ENCODE measurements at regions not wholly inside any gene's neighbourhood (a gene's known extent, or its start where the extent isn't known, plus 50 kb on each side); places are given as distances from the start of the nearest gene placed in this dataset.

DNA sequence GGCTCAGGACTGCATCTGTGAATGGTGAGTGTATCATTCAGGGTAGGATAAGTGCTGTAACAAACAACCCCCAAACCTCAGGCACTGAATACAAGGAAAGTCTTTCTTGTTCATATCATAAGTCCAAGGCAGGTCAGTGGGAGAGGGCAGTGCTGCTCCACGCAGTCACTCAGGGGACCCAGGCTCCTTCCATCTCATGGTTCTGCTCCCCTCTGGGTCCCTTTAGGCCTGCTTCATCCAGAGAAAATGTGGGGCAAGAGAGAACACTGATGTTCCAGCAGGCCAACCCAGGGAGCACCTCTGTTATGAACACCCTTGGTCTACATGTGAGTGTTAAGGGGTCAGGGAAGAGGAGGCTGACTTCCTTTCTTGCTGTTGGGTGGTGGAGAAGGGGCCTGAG, 187.8 kb downstream of the CHST1 start:
- Histone ChIP-seq H3K4me3 (ENCODE audit: low read depth in 2 of 2, low read length in 2 of 2) (no peak overlapping the region), H3K27me3 (ENCODE audit: control insufficient read depth, insufficient read depth, low read length) (peaks cover 14% of the 10 kb centered on the region), H3K36me3 (ENCODE audit: control insufficient read depth, insufficient read depth, low read length) (no peaks in the 10 kb centered on the region), H3K4me1 (ENCODE audit: control insufficient read depth, insufficient read depth, low read length) (no peaks in the 10 kb centered on the region), H3K27ac (ENCODE audit: low read length) (no peak overlapping the region), H3K9me3 (ENCODE audit: control insufficient read depth, insufficient read depth, low read depth, low read length) (no peaks in the 10 kb centered on the region)
- in situ Hi-C loops (cut with HindIII; ENCODE audit: low pct_unique_long_range_greater_than_20kb, low sequenced_read_pairs) = no loop called here
- ATAC-seq = no peak
- TF ChIP-seq, protein P1, sequence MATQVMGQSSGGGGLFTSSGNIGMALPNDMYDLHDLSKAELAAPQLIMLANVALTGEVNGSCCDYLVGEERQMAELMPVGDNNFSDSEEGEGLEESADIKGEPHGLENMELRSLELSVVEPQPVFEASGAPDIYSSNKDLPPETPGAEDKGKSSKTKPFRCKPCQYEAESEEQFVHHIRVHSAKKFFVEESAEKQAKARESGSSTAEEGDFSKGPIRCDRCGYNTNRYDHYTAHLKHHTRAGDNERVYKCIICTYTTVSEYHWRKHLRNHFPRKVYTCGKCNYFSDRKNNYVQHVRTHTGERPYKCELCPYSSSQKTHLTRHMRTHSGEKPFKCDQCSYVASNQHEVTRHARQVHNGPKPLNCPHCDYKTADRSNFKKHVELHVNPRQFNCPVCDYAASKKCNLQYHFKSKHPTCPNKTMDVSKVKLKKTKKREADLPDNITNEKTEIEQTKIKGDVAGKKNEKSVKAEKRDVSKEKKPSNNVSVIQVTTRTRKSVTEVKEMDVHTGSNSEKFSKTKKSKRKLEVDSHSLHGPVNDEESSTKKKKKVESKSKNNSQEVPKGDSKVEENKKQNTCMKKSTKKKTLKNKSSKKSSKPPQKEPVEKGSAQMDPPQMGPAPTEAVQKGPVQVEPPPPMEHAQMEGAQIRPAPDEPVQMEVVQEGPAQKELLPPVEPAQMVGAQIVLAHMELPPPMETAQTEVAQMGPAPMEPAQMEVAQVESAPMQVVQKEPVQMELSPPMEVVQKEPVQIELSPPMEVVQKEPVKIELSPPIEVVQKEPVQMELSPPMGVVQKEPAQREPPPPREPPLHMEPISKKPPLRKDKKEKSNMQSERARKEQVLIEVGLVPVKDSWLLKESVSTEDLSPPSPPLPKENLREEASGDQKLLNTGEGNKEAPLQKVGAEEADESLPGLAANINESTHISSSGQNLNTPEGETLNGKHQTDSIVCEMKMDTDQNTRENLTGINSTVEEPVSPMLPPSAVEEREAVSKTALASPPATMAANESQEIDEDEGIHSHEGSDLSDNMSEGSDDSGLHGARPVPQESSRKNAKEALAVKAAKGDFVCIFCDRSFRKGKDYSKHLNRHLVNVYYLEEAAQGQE (IDR thresholded peaks at IDR 0.05; ENCODE audit: insufficient read depth in 1 of 2, low read depth in 2 of 2, low read length in 1 of 2) = no peak
- TF ChIP-seq, protein P2, sequence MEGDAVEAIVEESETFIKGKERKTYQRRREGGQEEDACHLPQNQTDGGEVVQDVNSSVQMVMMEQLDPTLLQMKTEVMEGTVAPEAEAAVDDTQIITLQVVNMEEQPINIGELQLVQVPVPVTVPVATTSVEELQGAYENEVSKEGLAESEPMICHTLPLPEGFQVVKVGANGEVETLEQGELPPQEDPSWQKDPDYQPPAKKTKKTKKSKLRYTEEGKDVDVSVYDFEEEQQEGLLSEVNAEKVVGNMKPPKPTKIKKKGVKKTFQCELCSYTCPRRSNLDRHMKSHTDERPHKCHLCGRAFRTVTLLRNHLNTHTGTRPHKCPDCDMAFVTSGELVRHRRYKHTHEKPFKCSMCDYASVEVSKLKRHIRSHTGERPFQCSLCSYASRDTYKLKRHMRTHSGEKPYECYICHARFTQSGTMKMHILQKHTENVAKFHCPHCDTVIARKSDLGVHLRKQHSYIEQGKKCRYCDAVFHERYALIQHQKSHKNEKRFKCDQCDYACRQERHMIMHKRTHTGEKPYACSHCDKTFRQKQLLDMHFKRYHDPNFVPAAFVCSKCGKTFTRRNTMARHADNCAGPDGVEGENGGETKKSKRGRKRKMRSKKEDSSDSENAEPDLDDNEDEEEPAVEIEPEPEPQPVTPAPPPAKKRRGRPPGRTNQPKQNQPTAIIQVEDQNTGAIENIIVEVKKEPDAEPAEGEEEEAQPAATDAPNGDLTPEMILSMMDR (IDR thresholded peaks at IDR 0.05) = no peak
- TF ChIP-seq POLR2AphosphoS5 (IDR thresholded peaks at IDR 0.05; ENCODE audit: low read depth, low read length) (no peak), SIN3A (IDR thresholded peaks at IDR 0.05; ENCODE audit: borderline replicate concordance, insufficient read depth, low read depth, low read length) (no peak), TCF7L2 (IDR thresholded peaks at IDR 0.05; ENCODE audit: low read depth, low read length) (no peak)
- CTCF ChIA-PET = no interaction called here
- no TSS peak for BruUV-seq (replicated peaks)
- DNase-seq (ENCODE audit: low read depth, low spot score) = no peak
- intact Hi-C loops (cut with micrococcal nuclease; ENCODE audit: unreplicated experiment) = no loop called here
- POLR2A ChIA-PET = no interaction called here

DNA sequence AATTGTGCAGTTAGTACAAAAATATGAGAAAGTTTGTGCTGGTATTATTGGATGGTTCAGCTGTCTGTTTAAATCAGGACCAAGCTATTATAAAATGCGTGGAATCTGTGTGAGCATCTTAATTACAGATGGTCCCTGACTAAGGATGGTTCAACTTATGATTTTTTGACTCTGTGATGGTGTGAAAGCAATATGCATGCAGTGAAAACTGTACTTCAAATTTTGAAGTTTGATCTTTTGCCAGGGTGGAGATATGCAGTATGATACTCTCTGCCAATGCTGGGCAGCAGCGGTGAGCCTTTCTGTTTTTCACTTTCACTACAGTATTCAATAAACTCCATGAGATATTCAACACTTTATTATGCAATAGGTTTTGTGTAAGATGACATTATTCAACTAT, 189.3 kb downstream of the CHST1 start:
- BruUV-seq (replicated peaks) = no TSS peak
- in situ Hi-C loops (cut with HindIII; ENCODE audit: low pct_unique_long_range_greater_than_20kb, low sequenced_read_pairs) = no loop called here

More for the DNA sequence above, 189.3 kb downstream of the CHST1 start:
- ATAC-seq (no peak), DNase-seq (ENCODE audit: low read depth, low spot score) (no peak)
- H3K9me3 ChIP-seq (ENCODE audit: control insufficient read depth, insufficient read depth, low read depth, low read length) = no peaks in the 10 kb centered on the region
- ChIA-PET CTCF (no interaction called here), POLR2A (no interaction called here)
- H3K27me3 ChIP-seq (ENCODE audit: control insufficient read depth, insufficient read depth, low read length) = peaks cover 11% of the 10 kb centered on the region
- no peaks in the 10 kb centered on the region for H3K36me3 ChIP-seq (ENCODE audit: control insufficient read depth, insufficient read depth, low read length)
- H3K27ac ChIP-seq (ENCODE audit: low read length) = no peak overlapping the region
- TF ChIP-seq, protein P1 (IDR thresholded peaks at IDR 0.05; ENCODE audit: insufficient read depth in 1 of 2, low read depth in 2 of 2, low read length in 1 of 2) = no peak
- TF ChIP-seq, protein P2 (IDR thresholded peaks at IDR 0.05) = no peak
- no peak for TF ChIP-seq SIN3A (IDR thresholded peaks at IDR 0.05; ENCODE audit: borderline replicate concordance, insufficient read depth, low read depth, low read length)
- TF ChIP-seq TCF7L2 (IDR thresholded peaks at IDR 0.05; ENCODE audit: low read depth, low read length) = no peak
- TF ChIP-seq POLR2AphosphoS5 (IDR thresholded peaks at IDR 0.05; ENCODE audit: low read depth, low read length) = no peak
- intact Hi-C loops (cut with micrococcal nuclease; ENCODE audit: unreplicated experiment) = no loop called here
- no peaks in the 10 kb centered on the region for H3K4me1 ChIP-seq (ENCODE audit: control insufficient read depth, insufficient read depth, low read length)
- no peak overlapping the region for H3K4me3 ChIP-seq (ENCODE audit: low read depth in 2 of 2, low read length in 2 of 2)

Measured in Panc1 (cell line).